ENCODE measurements at regions not wholly inside any gene's neighbourhood (a gene's known extent, or its start where the extent isn't known, plus 50 kb on each side); places are given as distances from the start of the nearest gene placed in this dataset.

DNA sequence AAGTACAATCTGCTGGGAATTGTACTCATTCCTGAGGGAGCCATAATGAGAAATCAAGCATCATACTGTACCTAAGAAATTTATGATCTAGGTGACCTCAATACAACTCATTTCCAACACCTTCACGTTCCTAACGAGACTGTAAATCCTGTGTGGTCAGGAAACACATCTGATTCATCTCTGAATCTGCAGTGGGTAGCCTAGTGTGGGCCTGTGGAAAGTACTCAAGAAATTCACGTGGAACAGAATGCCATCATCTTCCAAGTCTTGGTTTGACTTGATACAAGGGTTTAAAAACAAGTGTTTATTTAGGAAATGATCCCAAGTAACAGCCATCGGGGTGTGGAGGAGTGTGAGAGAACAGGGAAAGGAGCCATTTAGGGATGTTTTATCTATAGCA, 568.9 kb downstream of the EDEM1 start:
- TF ChIP-seq GATA2 (IDR thresholded peaks at IDR 0.05; ENCODE audit: insufficient read depth, insufficient read length, low read depth, low read length), result no peak
- TF ChIP-seq, protein P1, sequence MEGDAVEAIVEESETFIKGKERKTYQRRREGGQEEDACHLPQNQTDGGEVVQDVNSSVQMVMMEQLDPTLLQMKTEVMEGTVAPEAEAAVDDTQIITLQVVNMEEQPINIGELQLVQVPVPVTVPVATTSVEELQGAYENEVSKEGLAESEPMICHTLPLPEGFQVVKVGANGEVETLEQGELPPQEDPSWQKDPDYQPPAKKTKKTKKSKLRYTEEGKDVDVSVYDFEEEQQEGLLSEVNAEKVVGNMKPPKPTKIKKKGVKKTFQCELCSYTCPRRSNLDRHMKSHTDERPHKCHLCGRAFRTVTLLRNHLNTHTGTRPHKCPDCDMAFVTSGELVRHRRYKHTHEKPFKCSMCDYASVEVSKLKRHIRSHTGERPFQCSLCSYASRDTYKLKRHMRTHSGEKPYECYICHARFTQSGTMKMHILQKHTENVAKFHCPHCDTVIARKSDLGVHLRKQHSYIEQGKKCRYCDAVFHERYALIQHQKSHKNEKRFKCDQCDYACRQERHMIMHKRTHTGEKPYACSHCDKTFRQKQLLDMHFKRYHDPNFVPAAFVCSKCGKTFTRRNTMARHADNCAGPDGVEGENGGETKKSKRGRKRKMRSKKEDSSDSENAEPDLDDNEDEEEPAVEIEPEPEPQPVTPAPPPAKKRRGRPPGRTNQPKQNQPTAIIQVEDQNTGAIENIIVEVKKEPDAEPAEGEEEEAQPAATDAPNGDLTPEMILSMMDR (IDR thresholded peaks at IDR 0.05; ENCODE audit: extremely low read depth in 1 of 2, insufficient read depth in 1 of 2, low read depth in 1 of 2, low read length in 2 of 2), result no peak
- TF ChIP-seq POLR2A (IDR thresholded peaks at IDR 0.05; ENCODE audit: low read depth, low read length), result no peak
- TF ChIP-seq, protein P2, sequence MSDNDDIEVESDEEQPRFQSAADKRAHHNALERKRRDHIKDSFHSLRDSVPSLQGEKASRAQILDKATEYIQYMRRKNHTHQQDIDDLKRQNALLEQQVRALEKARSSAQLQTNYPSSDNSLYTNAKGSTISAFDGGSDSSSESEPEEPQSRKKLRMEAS (IDR thresholded peaks at IDR 0.05; ENCODE audit: insufficient read depth, insufficient read length), result no peak
- no peak for TF ChIP-seq POLR2AphosphoS5 (IDR thresholded peaks at IDR 0.05; ENCODE audit: insufficient read depth, low read depth, low read length)

Data from endothelial cell of umbilical vein (primary cell).